ENCODE measurements at regions not wholly inside any gene's neighbourhood (a gene's known extent, or its start where the extent isn't known, plus 50 kb on each side); places are given as distances from the start of the nearest gene placed in this dataset.
"Not testable (repeated sequence)": the region's sequence is repeated elsewhere in the genome, so short reads cannot be mapped to it uniquely, and the experiment has no call there.

GRCh38 chrX:128616933-128617332 is 564.7 kb upstream of the ACTRT1 start:
- intact Hi-C loops (cut with DNase I) = no loop called here
- Histone ChIP-seq H3K36me3 (no peaks in the 10 kb centered on the region), H3K9me3 (no peaks in the 10 kb centered on the region), H3K27me3 (replicated peaks; ENCODE audit: insufficient read depth) (no peaks in the 10 kb centered on the region), H3K27ac (no peak overlapping the region), H3K4me1 (replicated peaks) (no peaks in the 10 kb centered on the region), H3K4me3 (no peak overlapping the region)
- TF ChIP-seq CTCF (IDR thresholded peaks at IDR 0.05) (no peak), POLR2A (IDR thresholded peaks at IDR 0.05) (no peak), POLR2AphosphoS5 (IDR thresholded peaks at IDR 0.05) (no peak)
- DNase-seq (ENCODE audit: low spot score) = no peak
- 94% methylated on average over 1 of the region's 1 CpG for WGBS

GRCh38 chrX:128606817-128607216 is 554.6 kb upstream of the ACTRT1 start:
- H3K27ac ChIP-seq; H3K36me3 ChIP-seq; H3K4me3 ChIP-seq; H3K27me3 ChIP-seq (replicated peaks; ENCODE audit: insufficient read depth); H3K9me3 ChIP-seq; intact Hi-C loops (cut with DNase I); DNase-seq (ENCODE audit: low spot score); H3K4me1 ChIP-seq (replicated peaks): not testable (repeated sequence)
- WGBS = 50% methylated on average over 2 of the region's 16 CpGs

GRCh38 chrX:128606357-128606756 is 554.2 kb upstream of the ACTRT1 start:
- 80% methylated on average over 22 of the region's 31 CpGs for WGBS
- H3K4me3 ChIP-seq; H3K9me3 ChIP-seq; DNase-seq (ENCODE audit: low spot score); intact Hi-C loops (cut with DNase I); H3K27ac ChIP-seq; H3K27me3 ChIP-seq (replicated peaks; ENCODE audit: insufficient read depth); H3K36me3 ChIP-seq; H3K4me1 ChIP-seq (replicated peaks): not testable (repeated sequence)

DNA sequence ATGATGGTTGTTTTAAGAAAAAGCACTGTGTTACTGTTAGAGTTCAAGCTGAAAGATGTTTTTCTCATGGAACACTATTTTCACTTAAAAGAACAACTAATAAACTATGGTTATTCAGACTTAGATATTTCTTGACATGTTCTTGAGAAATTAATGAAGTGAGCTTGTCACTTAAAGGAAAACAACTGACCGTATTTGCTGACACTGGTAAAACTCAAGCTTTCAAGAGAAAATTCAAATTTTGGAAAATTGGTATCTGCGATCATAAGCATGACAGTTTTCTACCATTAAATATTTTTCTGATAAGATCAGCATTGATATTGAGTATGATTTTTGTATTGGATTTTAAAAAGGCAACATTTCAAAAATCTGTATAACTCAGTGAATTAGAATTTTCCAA is 549.5 kb upstream of the ACTRT1 start:
- Histone ChIP-seq H3K4me3 (no peak overlapping the region), H3K4me1 (replicated peaks) (no peaks in the 10 kb centered on the region), H3K9me3 (no peaks in the 10 kb centered on the region), H3K36me3 (no peaks in the 10 kb centered on the region), H3K27me3 (replicated peaks; ENCODE audit: insufficient read depth) (no peaks in the 10 kb centered on the region), H3K27ac (no peak overlapping the region)
- no peak for DNase-seq (ENCODE audit: low spot score)
- no peak for TF ChIP-seq CTCF (IDR thresholded peaks at IDR 0.05)
- TF ChIP-seq POLR2AphosphoS5 (IDR thresholded peaks at IDR 0.05) = no peak
- no peak for TF ChIP-seq POLR2A (IDR thresholded peaks at IDR 0.05)
- intact Hi-C loops (cut with DNase I) = no loop called here
- WGBS = 93% methylated on average over 2 of the region's 2 CpGs

- 73% methylated on average over 1 of the region's 1 CpG for WGBS
Observed at GRCh38 chrX:128599632-128600031, 547.4 kb upstream of the ACTRT1 start.

More at GRCh38 chrX:128599632-128600031, 547.4 kb upstream of the ACTRT1 start:
- Histone ChIP-seq H3K4me1 (replicated peaks) (no peaks in the 10 kb centered on the region), H3K36me3 (no peaks in the 10 kb centered on the region), H3K27ac (no peak overlapping the region), H3K27me3 (replicated peaks; ENCODE audit: insufficient read depth) (no peaks in the 10 kb centered on the region), H3K9me3 (no peaks in the 10 kb centered on the region), H3K4me3 (no peak overlapping the region)
- DNase-seq (ENCODE audit: low spot score) = no peak
- intact Hi-C loops (cut with DNase I) = no loop called here
- TF ChIP-seq POLR2A (IDR thresholded peaks at IDR 0.05) = no peak
- no peak for TF ChIP-seq POLR2AphosphoS5 (IDR thresholded peaks at IDR 0.05)
- no peak for TF ChIP-seq CTCF (IDR thresholded peaks at IDR 0.05)

Measured in prostate gland (tissue), 2 donors.